Activated T-helper 2 cell treated with anti-CD3 and anti-CD28 coated beads, Interferon-gamma antibody, Interleukin-2, Interleukin-4, amounts not matched to agents 10 μg/mL and 5 μg/mL and 100 μg/mL, durations not matched to agents 14 hours and 24 hours and 36 hours (primary cell): ENCODE measurements at regions not wholly inside any gene's neighbourhood (a gene's known extent, or its start where the extent isn't known, plus 50 kb on each side); places are given as distances from the start of the nearest gene placed in this dataset.

ENCODE experiments used
- DNase-seq: peaks from one replicate; pipeline ENCODE4 v3.0.0; 2021; ENCODE audit warnings: low spot score
- H3K27ac Mint-ChIP-seq: one replicate; pipeline ENCODE4 v1.8.0; 2021; ENCODE audit warnings: mixed read lengths
- H3K27me3 Mint-ChIP-seq: one replicate; pipeline ENCODE4 v1.8.0; 2021; ENCODE audit warnings: low read depth, mixed read lengths
- H3K36me3 Mint-ChIP-seq: one replicate; pipeline ENCODE4 v1.8.0; 2021; ENCODE audit warnings: low read depth, mixed read lengths
- H3K4me1 Mint-ChIP-seq: one replicate; pipeline ENCODE4 v1.8.0; 2021; ENCODE audit warnings: low read depth, mixed read lengths
- H3K4me3 Mint-ChIP-seq: one replicate; pipeline ENCODE4 v1.8.0; 2021; ENCODE audit warnings: low read depth, mild to moderate bottlenecking, moderate library complexity, mixed read lengths
- H3K9me3 Mint-ChIP-seq: one replicate; pipeline ENCODE4 v1.8.0; 2021; ENCODE audit warnings: mixed read lengths
- intact Hi-C: fragments of 100-400 bp; cut with micrococcal nuclease; formaldehyde crosslinking; loops from one replicate; pipeline ENCODE4 v1.15.1; 2023

DNA sequence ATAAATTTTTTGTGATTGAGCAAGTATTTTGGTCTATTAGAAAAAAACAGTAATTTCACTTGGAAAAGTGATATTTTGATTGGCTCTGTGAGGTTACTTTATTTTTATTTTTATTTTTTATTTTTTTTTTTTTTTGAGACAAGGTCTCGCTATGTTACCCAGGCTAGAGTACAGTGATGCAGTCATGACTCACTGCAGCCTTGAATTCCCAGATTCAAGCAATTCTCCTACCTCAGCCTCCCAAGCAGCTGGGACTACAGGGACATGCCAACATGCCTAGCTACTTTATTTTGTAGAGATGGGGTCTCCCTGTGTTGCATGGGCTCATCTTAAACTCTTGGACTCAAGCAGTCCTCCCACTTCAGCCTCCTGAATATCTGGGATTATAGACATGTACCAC is 60.9 kb upstream of the MGAT5 start:
- Mint-ChIP-seq H3K4me1 (peaks cover 12% of the 10 kb centered on the region), H3K36me3 (no peaks in the 10 kb centered on the region), H3K27me3 (no peaks in the 10 kb centered on the region), H3K9me3 (peaks cover 3% of the 10 kb centered on the region), H3K4me3 (no peak overlapping the region), H3K27ac (no peak overlapping the region)
- no peak for DNase-seq
- intact Hi-C loops, result no loop called here

DNA sequence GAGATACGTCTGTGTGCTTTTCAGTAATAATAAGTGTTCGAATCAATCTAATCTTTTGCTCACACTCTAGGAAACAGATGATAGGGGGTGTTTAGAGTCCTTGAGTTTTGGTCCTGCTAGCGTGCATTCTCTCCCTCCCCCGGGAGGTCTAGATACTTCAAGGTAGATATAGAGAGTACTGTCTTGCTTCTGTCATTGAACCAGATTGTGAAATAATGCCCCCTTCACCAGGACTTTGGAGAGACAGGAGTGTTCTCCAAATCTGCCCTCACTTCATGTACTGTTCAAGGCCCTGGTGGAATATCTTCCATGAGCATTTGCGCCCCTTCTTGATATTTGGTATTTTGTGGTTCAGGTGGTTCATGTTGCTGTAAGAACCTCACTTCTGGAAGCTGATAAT is 59.4 kb upstream of the MGAT5 start:
- peaks cover 14% of the 10 kb centered on the region for H3K4me1 Mint-ChIP-seq
- H3K27ac Mint-ChIP-seq, result no peak overlapping the region
- no peak overlapping the region for H3K4me3 Mint-ChIP-seq
- H3K36me3 Mint-ChIP-seq, result no peaks in the 10 kb centered on the region
- intact Hi-C loops, result no loop called here
- H3K9me3 Mint-ChIP-seq, result peaks cover 3% of the 10 kb centered on the region
- no peak for DNase-seq
- no peaks in the 10 kb centered on the region for H3K27me3 Mint-ChIP-seq

DNA sequence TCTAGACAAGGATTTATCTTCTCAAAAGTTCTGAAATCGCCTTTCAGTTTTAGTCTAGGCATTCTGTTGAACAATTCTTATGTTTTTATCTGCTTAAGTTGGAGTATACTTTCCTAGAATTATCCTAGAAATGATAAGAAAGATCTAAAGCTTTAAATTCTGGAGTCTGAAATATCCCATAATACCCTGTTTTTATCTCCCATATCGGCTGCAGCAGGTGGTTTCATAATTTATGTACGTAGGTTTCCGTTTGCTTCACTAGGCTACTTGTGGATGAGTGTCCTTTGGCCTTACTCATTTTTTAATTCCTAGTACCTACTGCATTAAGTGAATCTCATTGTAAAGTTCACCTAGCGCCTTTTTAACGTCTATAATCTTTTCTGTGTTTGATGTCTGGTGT is 58.5 kb upstream of the MGAT5 start:
- no peak overlapping the region for H3K27ac Mint-ChIP-seq
- peaks cover 3% of the 10 kb centered on the region for H3K9me3 Mint-ChIP-seq
- intact Hi-C loops, result no loop called here
- H3K27me3 Mint-ChIP-seq, result peaks cover 3% of the 10 kb centered on the region
- peaks cover 14% of the 10 kb centered on the region for H3K4me1 Mint-ChIP-seq
- H3K4me3 Mint-ChIP-seq, result no peak overlapping the region
- no peaks in the 10 kb centered on the region for H3K36me3 Mint-ChIP-seq
- no peak for DNase-seq

DNA sequence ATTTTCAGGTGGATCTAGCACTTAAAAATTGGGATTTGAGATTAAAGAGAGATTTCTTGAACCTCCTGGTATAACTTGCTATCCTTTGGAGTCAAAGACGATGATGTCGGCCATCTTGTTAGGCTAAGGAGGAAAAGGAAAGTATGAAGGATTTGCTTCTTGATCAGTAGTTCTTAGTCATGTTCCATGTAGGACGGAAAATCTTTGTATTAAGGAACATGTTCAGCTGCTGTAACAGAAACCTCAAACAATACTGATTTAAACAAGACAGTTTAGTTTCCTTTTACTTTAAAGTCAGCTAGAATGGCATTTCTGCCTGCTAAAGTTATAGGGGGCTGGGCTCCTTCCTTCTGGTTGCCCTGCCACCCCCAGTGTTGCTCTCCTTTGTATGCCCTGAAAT is 56.4 kb upstream of the MGAT5 start:
- no peak for DNase-seq
- peaks cover 5% of the 10 kb centered on the region for H3K27me3 Mint-ChIP-seq
- H3K4me3 Mint-ChIP-seq, result no peak overlapping the region
- H3K36me3 Mint-ChIP-seq, result no peaks in the 10 kb centered on the region
- intact Hi-C loops, result no loop called here
- H3K27ac Mint-ChIP-seq, result no peak overlapping the region
- H3K9me3 Mint-ChIP-seq, result no peaks in the 10 kb centered on the region
- H3K4me1 Mint-ChIP-seq, result peaks cover 14% of the 10 kb centered on the region

DNA sequence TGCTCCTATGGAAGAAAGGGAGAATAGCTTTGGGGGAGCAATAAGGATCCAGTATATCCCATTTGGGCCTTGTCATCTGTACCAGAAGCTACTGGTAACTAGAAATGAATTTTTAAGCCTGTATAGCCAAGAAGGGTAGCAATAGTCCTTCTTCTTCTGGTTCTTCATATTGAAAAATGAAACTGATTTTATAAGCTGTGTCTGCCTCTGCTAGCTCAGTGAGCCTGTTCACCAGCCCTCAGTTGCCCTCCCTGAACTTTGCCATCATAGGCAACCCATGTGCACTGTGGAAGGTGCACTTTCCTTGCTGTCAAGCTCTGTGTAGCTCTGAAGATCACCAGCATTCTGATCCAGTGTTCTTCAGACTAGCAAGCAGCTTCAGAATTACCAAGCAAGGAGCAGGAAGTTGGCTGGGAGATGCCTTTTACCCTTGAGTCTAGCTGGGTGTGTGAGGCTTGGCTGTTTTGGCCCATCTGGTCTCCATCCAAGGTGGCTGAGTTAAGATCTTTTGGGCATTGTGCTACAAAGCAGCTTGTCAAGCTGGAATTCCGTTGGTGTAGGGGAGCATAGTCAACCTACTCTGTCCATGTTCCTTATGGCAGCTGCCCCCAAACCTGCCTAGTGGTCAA is 55.8 kb upstream of the MGAT5 start:
- Mint-ChIP-seq H3K4me1 (peaks cover 14% of the 10 kb centered on the region), H3K36me3 (no peaks in the 10 kb centered on the region), H3K4me3 (no peak overlapping the region), H3K27ac (no peak overlapping the region), H3K9me3 (no peaks in the 10 kb centered on the region), H3K27me3 (peaks cover 5% of the 10 kb centered on the region)
- intact Hi-C loops, result no loop called here
- no peak for DNase-seq

DNA sequence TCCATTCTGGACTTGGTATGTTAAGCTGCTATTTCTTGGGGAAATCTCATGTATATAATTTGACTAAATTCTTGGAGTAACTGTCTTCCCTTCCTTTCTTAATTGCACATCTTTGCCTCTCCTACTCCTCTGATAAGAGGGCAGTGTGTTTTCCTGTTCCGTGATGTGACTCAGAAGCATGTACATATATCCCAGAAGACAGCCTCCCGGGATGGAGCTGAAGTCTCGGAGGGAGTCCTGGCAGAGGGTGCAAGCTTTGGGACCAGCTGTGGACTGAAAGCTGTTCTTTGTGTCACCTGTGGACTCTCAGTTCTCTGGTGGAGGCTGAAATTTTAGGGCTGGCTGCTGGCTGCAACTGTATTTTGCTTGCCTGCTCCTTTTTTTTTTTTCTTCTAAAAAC is 54.7 kb upstream of the MGAT5 start:
- Mint-ChIP-seq H3K4me3 (no peak overlapping the region), H3K4me1 (peaks cover 14% of the 10 kb centered on the region), H3K36me3 (no peaks in the 10 kb centered on the region), H3K27ac (no peak overlapping the region), H3K9me3 (no peaks in the 10 kb centered on the region), H3K27me3 (peaks cover 5% of the 10 kb centered on the region)
- intact Hi-C loops, result no loop called here
- DNase-seq, result no peak

DNA sequence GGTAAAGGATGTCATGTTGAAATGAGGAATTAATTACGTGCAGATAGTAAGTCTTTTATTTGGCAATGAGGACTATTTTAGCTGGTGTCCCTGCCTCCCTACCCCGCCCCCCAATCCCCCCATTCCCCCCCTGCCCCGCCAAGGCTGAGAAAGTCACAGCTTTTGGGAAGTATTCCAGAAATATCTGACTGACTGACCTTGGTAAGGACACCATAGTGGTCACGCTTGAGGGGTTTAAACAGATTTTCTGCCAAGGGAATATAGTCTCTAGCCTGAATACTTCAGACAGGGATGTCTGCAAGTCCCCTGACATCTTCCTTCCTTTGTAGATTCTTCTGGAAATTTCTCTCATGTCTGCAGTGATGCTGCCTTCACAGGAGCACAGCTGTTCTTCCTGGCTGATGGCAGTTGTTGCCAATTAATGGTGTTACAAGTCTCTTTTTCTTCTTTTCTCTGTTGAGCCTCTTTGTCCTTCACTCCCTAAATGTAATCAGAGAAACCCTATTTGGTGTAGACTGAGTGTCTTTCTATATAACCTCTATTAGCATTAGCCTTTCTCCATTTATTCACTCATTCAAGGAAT is 53.7 kb upstream of the MGAT5 start:
- Mint-ChIP-seq H3K4me1 (peaks cover 14% of the 10 kb centered on the region), H3K27ac (no peak overlapping the region)

DNA sequence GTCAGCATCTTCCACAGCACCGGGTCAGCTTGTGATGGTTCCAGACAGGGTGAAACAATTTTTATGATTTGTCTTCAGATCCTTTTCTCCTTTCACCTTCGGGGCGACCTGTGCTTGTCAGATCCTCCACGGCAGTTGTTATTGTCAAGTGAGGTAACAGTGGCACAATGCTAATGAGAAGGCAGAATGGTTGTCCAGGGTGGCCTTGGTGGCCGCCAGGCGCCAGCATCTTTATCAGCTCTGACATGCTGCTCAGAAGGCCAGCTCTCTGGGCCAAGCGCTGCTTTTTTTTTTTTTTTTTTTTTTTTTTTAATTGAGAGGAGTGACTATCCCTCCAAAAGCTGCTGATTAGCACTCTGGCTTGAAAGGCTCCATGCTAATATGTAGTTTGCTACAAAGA is 52.3 kb upstream of the MGAT5 start:
- intact Hi-C loops, result no loop called here
- Mint-ChIP-seq H3K4me3 (no peak overlapping the region), H3K27me3 (peaks cover 5% of the 10 kb centered on the region), H3K4me1 (peaks cover 12% of the 10 kb centered on the region), H3K36me3 (no peaks in the 10 kb centered on the region), H3K27ac (no peak overlapping the region), H3K9me3 (no peaks in the 10 kb centered on the region)
- no peak for DNase-seq

More for the DNA sequence above, 53.7 kb upstream of the MGAT5 start:
- DNase-seq, result no peak
- intact Hi-C loops, result no loop called here
- Mint-ChIP-seq H3K4me3 (no peak overlapping the region), H3K27me3 (peaks cover 5% of the 10 kb centered on the region), H3K9me3 (no peaks in the 10 kb centered on the region), H3K36me3 (no peaks in the 10 kb centered on the region)

DNA sequence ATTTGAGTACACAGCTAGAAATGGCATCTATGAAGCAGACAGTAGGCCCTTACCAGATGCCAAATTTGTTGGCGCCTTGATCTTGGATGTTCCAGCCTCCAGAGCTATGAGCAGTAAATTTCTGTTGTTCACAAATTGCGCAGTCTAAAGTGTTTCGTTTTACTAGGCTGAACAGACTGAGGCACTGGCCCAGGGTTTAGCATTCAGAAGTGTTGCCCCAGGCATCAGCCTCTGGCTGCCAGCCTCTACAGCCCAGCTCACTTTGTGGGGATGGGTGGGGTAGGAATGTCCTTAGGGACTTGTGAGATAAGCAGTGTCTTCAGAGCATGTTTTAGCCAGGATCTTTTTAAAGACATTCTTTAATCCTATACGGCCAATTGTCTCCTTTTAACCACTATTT is 51.5 kb upstream of the MGAT5 start:
- Mint-ChIP-seq H3K4me1 (peaks cover 15% of the 10 kb centered on the region), H3K4me3 (no peak overlapping the region), H3K9me3 (no peaks in the 10 kb centered on the region), H3K27ac (no peak overlapping the region), H3K27me3 (peaks cover 5% of the 10 kb centered on the region), H3K36me3 (no peaks in the 10 kb centered on the region)
- intact Hi-C loops, result no loop called here
- no peak for DNase-seq

DNA sequence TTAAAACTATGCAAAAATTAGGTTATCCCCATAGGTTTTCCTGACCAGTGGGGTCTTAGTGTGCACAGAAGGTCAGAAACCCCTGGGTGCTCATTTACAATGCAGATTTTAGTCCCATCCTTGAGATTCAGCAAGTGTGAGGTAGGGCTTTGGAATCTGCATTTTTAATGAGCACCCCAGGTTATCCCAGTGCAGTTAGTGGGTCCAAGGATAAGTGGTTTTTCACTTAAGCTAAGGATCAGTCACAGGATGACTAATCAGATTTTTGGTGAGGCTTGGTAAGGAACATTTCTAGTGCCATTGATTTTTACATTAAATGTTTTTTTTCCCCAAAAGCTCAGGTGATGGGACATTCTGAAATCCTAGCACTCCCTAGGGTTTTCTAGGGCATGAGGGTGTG is 50.7 kb upstream of the MGAT5 start:
- Mint-ChIP-seq H3K4me1 (peaks cover 11% of the 10 kb centered on the region), H3K9me3 (no peaks in the 10 kb centered on the region), H3K27ac (no peak overlapping the region), H3K27me3 (peaks cover 5% of the 10 kb centered on the region), H3K36me3 (no peaks in the 10 kb centered on the region), H3K4me3 (no peak overlapping the region)
- DNase-seq, result no peak
- intact Hi-C loops, result no loop called here
